Mammary epithelial cell (primary cell): ENCODE measurements at regions not wholly inside any gene's neighbourhood (a gene's known extent, or its start where the extent isn't known, plus 50 kb on each side); places are given as distances from the start of the nearest gene placed in this dataset.

Experiments
- CTCF ChIP-seq, 2 donors: IDR thresholded peaks in 1 of 2; conservative IDR thresholded peaks in 1 of 2; 2 replicates each; pipeline ENCODE4 v1.5.1; 2011 to 2012; ENCODE audit warnings: inconsistent platforms in 2 of 2, low read length in 2 of 2, mild to moderate bottlenecking in 2 of 2, control low read depth in 1 of 2, low read depth in 1 of 2; ENCODE audit not compliant: insufficient read depth in 1 of 2; ENCODE audit errors: extremely low read depth in 1 of 2
- EZH2 ChIP-seq: IDR thresholded peaks from 2 replicates; pipeline ENCODE4 v1.6.1; 2012; ENCODE audit warnings: low read length, inconsistent platforms, borderline replicate concordance

- TF ChIP-seq EZH2 (no peak), CTCF (conservative IDR thresholded peaks at IDR 0.05 in 1 of 2, IDR thresholded peaks at IDR 0.05 in 1 of 2; ENCODE audit: extremely low read depth in 1 of 2, insufficient read depth in 1 of 2, low read depth in 1 of 2, low read length in 2 of 2) (no peak)
Measured at GRCh38 chr18:78914249-78914935, 65.2 kb upstream of the SALL3 start.
